ENCODE measurements at regions not wholly inside any gene's neighbourhood (a gene's known extent, or its start where the extent isn't known, plus 50 kb on each side); places are given as distances from the start of the nearest gene placed in this dataset.
"Not testable (repeated sequence)": the region's sequence is repeated elsewhere in the genome, so short reads cannot be mapped to it uniquely, and the experiment has no call there.

GRCh38 chr9:102770704-102771103, 224.4 kb upstream of the CYLC2 start:
- Histone ChIP-seq H3K4me3 (no peak overlapping the region), H3K9me3 (replicated peaks in 1 of 11) (no peaks in the 10 kb centered on the region), H3K36me3 (no peaks in the 10 kb centered on the region), H3K9ac (no peak overlapping the region), H3K4me2 (no peak overlapping the region), H3K4me1 (no peaks in the 10 kb centered on the region), H3K27ac (no peak overlapping the region), H3K27me3 (no peaks in the 10 kb centered on the region), H4K20me1 (no peaks in the 10 kb centered on the region)
- TF ChIP-seq Cebpa-rat (IDR thresholded peaks at IDR 0.05): no peak

DNA sequence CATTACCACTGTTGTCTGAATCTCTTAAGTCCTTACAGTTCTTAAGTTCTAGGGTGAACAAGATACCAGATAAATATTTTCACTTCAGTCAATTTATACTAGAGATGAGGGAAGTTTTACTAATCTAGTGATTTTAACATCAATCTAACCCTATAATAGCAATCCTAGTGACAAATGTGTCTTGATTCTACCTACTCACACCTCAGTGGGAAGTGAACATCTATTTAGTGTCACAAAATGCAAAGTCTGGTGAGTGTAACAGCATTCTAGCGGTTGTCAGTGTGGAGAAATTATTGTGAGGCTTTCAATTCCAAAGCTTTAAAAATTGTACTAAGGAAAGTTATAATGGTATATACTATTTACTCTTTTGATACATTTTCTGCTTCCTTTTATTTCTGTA, 225.8 kb upstream of the CYLC2 start:
- H3K9ac ChIP-seq: no peak overlapping the region
- no peak for TF ChIP-seq Cebpa-rat (IDR thresholded peaks at IDR 0.05)
- no peaks in the 10 kb centered on the region for H3K27me3 ChIP-seq

DNA sequence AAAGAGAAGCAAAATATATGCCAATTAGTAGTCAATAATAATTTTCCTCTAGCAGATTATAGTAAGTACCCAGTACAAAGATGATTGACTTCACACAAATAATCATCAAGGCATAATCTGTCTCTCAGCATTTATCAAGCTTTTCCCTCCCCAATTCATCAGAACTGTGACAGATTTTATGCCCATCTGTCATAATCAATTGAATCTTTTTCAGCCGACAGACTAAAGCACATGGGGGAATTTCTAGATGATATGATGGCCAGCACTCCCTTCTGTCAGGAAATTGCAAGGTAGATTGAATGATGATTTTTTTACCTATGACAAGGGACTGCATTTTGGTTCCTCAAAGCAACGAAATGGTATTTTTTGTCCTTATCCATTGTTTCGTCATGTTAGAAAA, 227.1 kb upstream of the CYLC2 start:
- no peak overlapping the region for H3K4me2 ChIP-seq
- H3K36me3 ChIP-seq: no peaks in the 10 kb centered on the region
- H3K4me3 ChIP-seq: no peak overlapping the region
- H3K27ac ChIP-seq: no peak overlapping the region
- no peaks in the 10 kb centered on the region for H3K4me1 ChIP-seq
- H3K9ac ChIP-seq: no peak overlapping the region
- TF ChIP-seq Cebpa-rat (IDR thresholded peaks at IDR 0.05): no peak
- H4K20me1 ChIP-seq: no peaks in the 10 kb centered on the region
- no peaks in the 10 kb centered on the region for H3K9me3 ChIP-seq (replicated peaks in 1 of 11)
- H3K27me3 ChIP-seq: no peaks in the 10 kb centered on the region

More for the DNA sequence above, 225.8 kb upstream of the CYLC2 start:
- Histone ChIP-seq H3K4me2 (no peak overlapping the region), H4K20me1 (no peaks in the 10 kb centered on the region), H3K4me1 (no peaks in the 10 kb centered on the region), H3K36me3 (no peaks in the 10 kb centered on the region), H3K27ac (no peak overlapping the region), H3K9me3 (replicated peaks in 1 of 11) (no peaks in the 10 kb centered on the region), H3K4me3 (no peak overlapping the region)

- TF ChIP-seq Cebpa-rat (IDR thresholded peaks at IDR 0.05): no peak
- no peaks in the 10 kb centered on the region for H3K4me1 ChIP-seq
- H3K9me3 ChIP-seq (replicated peaks in 1 of 11): no peaks in the 10 kb centered on the region
- no peak overlapping the region for H3K4me2 ChIP-seq
- H3K4me3 ChIP-seq: no peak overlapping the region
- no peak overlapping the region for H3K9ac ChIP-seq
- H3K36me3 ChIP-seq: no peaks in the 10 kb centered on the region
- no peaks in the 10 kb centered on the region for H4K20me1 ChIP-seq
- no peaks in the 10 kb centered on the region for H3K27me3 ChIP-seq
- H3K27ac ChIP-seq: no peak overlapping the region
These were observed 228.1 kb upstream of the CYLC2 start for GRCh38 chr9:102767076-102767475.

- Histone ChIP-seq H3K4me1 (no peaks in the 10 kb centered on the region), H3K27ac (no peak overlapping the region), H3K4me2 (no peak overlapping the region), H4K20me1 (no peaks in the 10 kb centered on the region), H3K36me3 (no peaks in the 10 kb centered on the region), H3K9ac (no peak overlapping the region), H3K4me3 (no peak overlapping the region), H3K9me3 (replicated peaks in 1 of 11) (no peaks in the 10 kb centered on the region), H3K27me3 (no peaks in the 10 kb centered on the region)
- TF ChIP-seq Cebpa-rat (IDR thresholded peaks at IDR 0.05): no peak
These were observed 254.6 kb upstream of the CYLC2 start for GRCh38 chr9:102740578-102740977.

GRCh38 chr9:102728946-102729345, 266.2 kb upstream of the CYLC2 start:
- Histone ChIP-seq H3K4me3 (no peak overlapping the region), H3K9ac (no peak overlapping the region), H3K9me3 (replicated peaks in 1 of 11) (peaks cover 4 to 19% (median 7%) of the 10 kb centered on the region in 11 experiments; a peak in 12 of 22 replicates), H3K27ac (no peak overlapping the region), H3K36me3 (no peaks in the 10 kb centered on the region), H3K4me2 (no peak overlapping the region), H4K20me1 (no peaks in the 10 kb centered on the region), H3K4me1 (no peaks in the 10 kb centered on the region), H3K27me3 (no peaks in the 10 kb centered on the region)
- TF ChIP-seq Cebpa-rat (IDR thresholded peaks at IDR 0.05): no peak

- H3K27ac ChIP-seq: no peak overlapping the region
- H3K4me3 ChIP-seq: no peak overlapping the region
- no peaks in the 10 kb centered on the region for H4K20me1 ChIP-seq
- peaks cover 13 to 24% (median 21%) of the 10 kb centered on the region in 11 experiments for H3K9me3 ChIP-seq (replicated peaks in 1 of 11)
- no peaks in the 10 kb centered on the region for H3K27me3 ChIP-seq
- no peaks in the 10 kb centered on the region for H3K4me1 ChIP-seq
- TF ChIP-seq Cebpa-rat (IDR thresholded peaks at IDR 0.05): no peak
- no peak overlapping the region for H3K4me2 ChIP-seq
- no peaks in the 10 kb centered on the region for H3K36me3 ChIP-seq
- H3K9ac ChIP-seq: no peak overlapping the region
These were observed 280.9 kb upstream of the CYLC2 start for GRCh38 chr9:102714184-102714583.

GRCh38 chr9:102712910-102713309, 282.2 kb upstream of the CYLC2 start:
- H3K36me3 ChIP-seq, H3K9ac ChIP-seq, H3K4me3 ChIP-seq, H3K27ac ChIP-seq, H4K20me1 ChIP-seq, H3K4me1 ChIP-seq, H3K4me2 ChIP-seq, H3K27me3 ChIP-seq: not testable (repeated sequence)
- H3K9me3 ChIP-seq (replicated peaks in 1 of 11): peaks cover 13 to 24% (median 21%) of the 10 kb centered on the region in 11 experiments

DNA sequence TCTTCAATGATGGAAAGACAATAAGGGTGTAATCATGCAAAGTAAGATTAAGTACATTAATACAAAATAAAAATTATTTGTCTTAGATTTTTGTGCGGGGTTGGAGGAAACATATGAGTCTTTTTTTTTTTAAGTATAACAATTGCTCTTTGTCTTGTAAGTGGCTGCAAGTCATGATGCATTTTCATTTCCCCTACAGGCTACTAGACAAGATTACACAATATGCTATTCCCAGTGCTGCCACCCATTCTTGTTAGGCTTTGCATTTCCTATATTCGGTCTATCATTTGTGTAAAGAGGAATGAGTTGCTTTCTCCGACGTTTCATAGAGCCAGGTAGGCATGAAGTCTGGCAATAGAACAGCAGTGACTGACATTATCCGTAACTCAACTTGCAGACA, 294.2 kb upstream of the CYLC2 start:
- H3K27me3 ChIP-seq: no peaks in the 10 kb centered on the region
- no peak overlapping the region for H3K27ac ChIP-seq
- no peak overlapping the region for H3K4me3 ChIP-seq
- H3K36me3 ChIP-seq: no peaks in the 10 kb centered on the region
- no peaks in the 10 kb centered on the region for H3K9me3 ChIP-seq (replicated peaks in 1 of 11)
- no peak for TF ChIP-seq Cebpa-rat (IDR thresholded peaks at IDR 0.05)
- no peaks in the 10 kb centered on the region for H4K20me1 ChIP-seq
- H3K4me2 ChIP-seq: no peak overlapping the region
- H3K9ac ChIP-seq: no peak overlapping the region
- H3K4me1 ChIP-seq: no peaks in the 10 kb centered on the region

DNA sequence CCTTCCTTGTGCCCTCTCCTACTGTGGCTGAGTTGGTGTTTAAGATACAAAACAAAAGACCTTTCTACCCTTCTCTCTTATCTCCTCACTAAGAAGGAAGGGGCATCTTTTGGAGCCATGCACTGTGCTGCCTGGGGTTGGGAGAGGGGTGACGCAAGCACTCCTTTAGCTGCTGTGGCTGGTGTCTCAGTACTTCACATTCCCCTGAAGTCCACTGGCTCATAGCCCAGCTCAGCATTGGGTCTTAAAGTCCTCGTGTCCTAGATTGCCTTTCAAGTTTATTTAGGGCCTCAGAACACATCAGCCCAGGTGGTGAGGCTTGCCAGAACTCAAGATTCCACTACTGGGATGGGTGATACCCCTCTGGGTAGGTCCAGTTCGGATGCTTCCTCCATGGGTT, 325.9 kb upstream of the CYLC2 start:
- no peak overlapping the region for H3K4me2 ChIP-seq

GRCh38 chr9:102652471-102652870, 342.7 kb upstream of the CYLC2 start:
- no peak overlapping the region for H3K4me2 ChIP-seq
- H3K4me3 ChIP-seq: no peak overlapping the region
- no peaks in the 10 kb centered on the region for H3K4me1 ChIP-seq
- H3K27me3 ChIP-seq: no peaks in the 10 kb centered on the region
- no peaks in the 10 kb centered on the region for H3K9me3 ChIP-seq (replicated peaks in 1 of 11)
- no peaks in the 10 kb centered on the region for H4K20me1 ChIP-seq
- H3K36me3 ChIP-seq: no peaks in the 10 kb centered on the region
- no peak for TF ChIP-seq Cebpa-rat (IDR thresholded peaks at IDR 0.05)
- H3K9ac ChIP-seq: no peak overlapping the region
- no peak overlapping the region for H3K27ac ChIP-seq

More for the DNA sequence above, 325.9 kb upstream of the CYLC2 start:
- no peaks in the 10 kb centered on the region for H3K36me3 ChIP-seq
- no peak overlapping the region for H3K27ac ChIP-seq
- H3K9ac ChIP-seq: no peak overlapping the region
- H3K9me3 ChIP-seq (replicated peaks in 1 of 11): no peaks in the 10 kb centered on the region
- no peaks in the 10 kb centered on the region for H3K4me1 ChIP-seq
- no peaks in the 10 kb centered on the region for H4K20me1 ChIP-seq
- H3K4me3 ChIP-seq: no peak overlapping the region
- TF ChIP-seq Cebpa-rat (IDR thresholded peaks at IDR 0.05): no peak
- H3K27me3 ChIP-seq: no peaks in the 10 kb centered on the region
